Right lung (tissue), 2 donors: ENCODE measurements at regions not wholly inside any gene's neighbourhood (a gene's known extent, or its start where the extent isn't known, plus 50 kb on each side); places are given as distances from the start of the nearest gene placed in this dataset.

ENCODE experiments used
- DNase-seq, 2 donors: peaks; one replicate each; pipeline ENCODE4 v3.0.0-alpha.2; 2013

- no peak for DNase-seq
Observed at GRCh38 chr4:4599481-4600275, 57.8 kb upstream of the STX18 start.

GRCh38 chr4:4598851-4599411, 57.1 kb upstream of the STX18 start:
- no peak for DNase-seq

- no peak for DNase-seq
Observed at GRCh38 chr4:4596720-4597119, 54.9 kb upstream of the STX18 start.

- no peak for DNase-seq
Observed at GRCh38 chr4:4595252-4595651, 53.4 kb upstream of the STX18 start.

GRCh38 chr4:4594285-4594920, 52.6 kb upstream of the STX18 start:
- DNase-seq = no peak

- DNase-seq = no peak
Observed at GRCh38 chr4:4593596-4594284, 51.9 kb upstream of the STX18 start.

GRCh38 chr4:4592414-4592813, 50.6 kb upstream of the STX18 start:
- DNase-seq = no peak
